ENCODE measurements at regions not wholly inside any gene's neighbourhood (a gene's known extent, or its start where the extent isn't known, plus 50 kb on each side); places are given as distances from the start of the nearest gene placed in this dataset.
"Not testable (repeated sequence)": the region's sequence is repeated elsewhere in the genome, so short reads cannot be mapped to it uniquely, and the experiment has no call there.

GRCh38 chr14:49033131-49033530 is 553.0 kb downstream of the RPS29 start:
- TF ChIP-seq CTCF (IDR thresholded peaks at IDR 0.05; ENCODE audit: insufficient read depth, low read length, severe bottlenecking): no peak
- no peak for DNase-seq (ENCODE audit: low read depth)
- Histone ChIP-seq H3K27me3 (ENCODE audit: control insufficient read depth, insufficient read depth, low read length) (no peaks in the 10 kb centered on the region), H3K4me3 (ENCODE audit: low read depth, low read length) (no peak overlapping the region), H3K36me3 (ENCODE audit: control insufficient read depth, insufficient read depth, low read length) (no peaks in the 10 kb centered on the region)
- no peak for FAIRE-seq

- not testable (repeated sequence) for H3K36me3 ChIP-seq (ENCODE audit: control insufficient read depth, insufficient read depth, low read length); H3K27me3 ChIP-seq (ENCODE audit: control insufficient read depth, insufficient read depth, low read length); DNase-seq (ENCODE audit: low read depth); FAIRE-seq; H3K4me3 ChIP-seq (ENCODE audit: low read depth, low read length)
Observed at GRCh38 chr14:49031710-49032109, 554.5 kb downstream of the RPS29 start.

- Histone ChIP-seq H3K27me3 (ENCODE audit: control insufficient read depth, insufficient read depth, low read length) (no peaks in the 10 kb centered on the region), H3K4me3 (ENCODE audit: low read depth, low read length) (no peak overlapping the region), H3K36me3 (ENCODE audit: control insufficient read depth, insufficient read depth, low read length) (no peaks in the 10 kb centered on the region)
- FAIRE-seq (peak; percentile 32), DNase-seq (ENCODE audit: low read depth) (no peak)
- no peak for TF ChIP-seq CTCF (IDR thresholded peaks at IDR 0.05; ENCODE audit: insufficient read depth, low read length, severe bottlenecking)
Observed at GRCh38 chr14:49019467-49020115, 566.6 kb downstream of the RPS29 start.

- no peaks in the 10 kb centered on the region for H3K36me3 ChIP-seq (ENCODE audit: control insufficient read depth, insufficient read depth, low read length)
- FAIRE-seq (no peak), DNase-seq (ENCODE audit: low read depth) (no peak)
- TF ChIP-seq CTCF (IDR thresholded peaks at IDR 0.05; ENCODE audit: insufficient read depth, low read length, severe bottlenecking): no peak
- H3K4me3 ChIP-seq (ENCODE audit: low read depth, low read length): no peak overlapping the region
- no peaks in the 10 kb centered on the region for H3K27me3 ChIP-seq (ENCODE audit: control insufficient read depth, insufficient read depth, low read length)
Observed at GRCh38 chr14:49017447-49017846, 568.7 kb downstream of the RPS29 start.

GRCh38 chr14:49016381-49016780 is 569.8 kb downstream of the RPS29 start:
- DNase-seq (ENCODE audit: low read depth) (no peak), FAIRE-seq (no peak)
- H3K4me3 ChIP-seq (ENCODE audit: low read depth, low read length): no peak overlapping the region

GRCh38 chr14:49014476-49014875 is 571.7 kb downstream of the RPS29 start:
- TF ChIP-seq CTCF (IDR thresholded peaks at IDR 0.05; ENCODE audit: insufficient read depth, low read length, severe bottlenecking): no peak

More at GRCh38 chr14:49016381-49016780, 569.8 kb downstream of the RPS29 start:
- TF ChIP-seq CTCF (IDR thresholded peaks at IDR 0.05; ENCODE audit: insufficient read depth, low read length, severe bottlenecking): no peak
- Histone ChIP-seq H3K36me3 (ENCODE audit: control insufficient read depth, insufficient read depth, low read length) (no peaks in the 10 kb centered on the region), H3K27me3 (ENCODE audit: control insufficient read depth, insufficient read depth, low read length) (no peaks in the 10 kb centered on the region)

More at GRCh38 chr14:49014476-49014875, 571.7 kb downstream of the RPS29 start:
- FAIRE-seq (no peak), DNase-seq (ENCODE audit: low read depth) (no peak)
- H3K27me3 ChIP-seq (ENCODE audit: control insufficient read depth, insufficient read depth, low read length): no peaks in the 10 kb centered on the region
- no peaks in the 10 kb centered on the region for H3K36me3 ChIP-seq (ENCODE audit: control insufficient read depth, insufficient read depth, low read length)
- no peak overlapping the region for H3K4me3 ChIP-seq (ENCODE audit: low read depth, low read length)
